ENCODE measurements at regions not wholly inside any gene's neighbourhood (a gene's known extent, or its start where the extent isn't known, plus 50 kb on each side); places are given as distances from the start of the nearest gene placed in this dataset.

DNA sequence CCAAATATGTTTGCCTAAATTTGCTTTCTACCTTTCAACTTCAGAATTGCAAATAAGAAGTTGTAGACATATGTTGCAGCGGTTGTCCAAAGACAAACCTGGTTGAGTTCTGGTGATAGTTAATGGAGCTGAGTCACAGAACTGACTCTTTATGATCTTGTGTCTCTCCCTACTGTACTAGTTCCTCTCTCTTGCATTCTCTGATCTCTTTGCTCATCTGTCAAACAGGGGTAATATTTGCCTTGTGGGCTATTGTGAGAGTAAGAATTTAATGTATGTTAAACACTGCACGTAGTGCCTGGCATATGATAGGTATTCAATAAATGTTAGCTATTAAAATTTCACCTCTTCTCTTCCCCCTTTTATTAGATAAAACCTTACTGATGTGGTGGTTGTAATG, 283.5 kb upstream of the RGS6 start:
- CTCF ChIA-PET = interaction anchor here (1.4 kb wide), 1 partner anchor 105 kb away, joined by 3 read pairs; no protein-coding TSS in a partner anchor
- no peak overlapping the region for H2AFZ ChIP-seq (ENCODE audit: low read depth, low read length)
- DNase-seq (ENCODE audit: low read depth, low spot score) (no peak), FAIRE-seq (no peak)
- TF ChIP-seq JUN (IDR thresholded peaks at IDR 0.05; ENCODE audit: borderline replicate concordance, insufficient read depth, insufficient read length, low read depth) (no peak), POLR2A (IDR thresholded peaks at IDR 0.05; ENCODE audit: low read depth, low read length) (no peak), FOS (IDR thresholded peaks at IDR 0.05; ENCODE audit: borderline replicate concordance, insufficient read depth, low read length) (no peak), POLR2AphosphoS5 (IDR thresholded peaks at IDR 0.05; ENCODE audit: insufficient read depth, low read depth, low read length) (no peak), GATA2 (IDR thresholded peaks at IDR 0.05; ENCODE audit: insufficient read depth, insufficient read length, low read depth, low read length) (no peak), EZH2 (IDR thresholded peaks at IDR 0.05; ENCODE audit: borderline replicate concordance, low read depth, low read length, severe bottlenecking) (no peak), MYC (IDR thresholded peaks at IDR 0.05; ENCODE audit: low read depth, low read length) (no peak)
- TF ChIP-seq, protein P1, sequence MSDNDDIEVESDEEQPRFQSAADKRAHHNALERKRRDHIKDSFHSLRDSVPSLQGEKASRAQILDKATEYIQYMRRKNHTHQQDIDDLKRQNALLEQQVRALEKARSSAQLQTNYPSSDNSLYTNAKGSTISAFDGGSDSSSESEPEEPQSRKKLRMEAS (IDR thresholded peaks at IDR 0.05; ENCODE audit: insufficient read depth, insufficient read length) = no peak
- TF ChIP-seq, protein P2, sequence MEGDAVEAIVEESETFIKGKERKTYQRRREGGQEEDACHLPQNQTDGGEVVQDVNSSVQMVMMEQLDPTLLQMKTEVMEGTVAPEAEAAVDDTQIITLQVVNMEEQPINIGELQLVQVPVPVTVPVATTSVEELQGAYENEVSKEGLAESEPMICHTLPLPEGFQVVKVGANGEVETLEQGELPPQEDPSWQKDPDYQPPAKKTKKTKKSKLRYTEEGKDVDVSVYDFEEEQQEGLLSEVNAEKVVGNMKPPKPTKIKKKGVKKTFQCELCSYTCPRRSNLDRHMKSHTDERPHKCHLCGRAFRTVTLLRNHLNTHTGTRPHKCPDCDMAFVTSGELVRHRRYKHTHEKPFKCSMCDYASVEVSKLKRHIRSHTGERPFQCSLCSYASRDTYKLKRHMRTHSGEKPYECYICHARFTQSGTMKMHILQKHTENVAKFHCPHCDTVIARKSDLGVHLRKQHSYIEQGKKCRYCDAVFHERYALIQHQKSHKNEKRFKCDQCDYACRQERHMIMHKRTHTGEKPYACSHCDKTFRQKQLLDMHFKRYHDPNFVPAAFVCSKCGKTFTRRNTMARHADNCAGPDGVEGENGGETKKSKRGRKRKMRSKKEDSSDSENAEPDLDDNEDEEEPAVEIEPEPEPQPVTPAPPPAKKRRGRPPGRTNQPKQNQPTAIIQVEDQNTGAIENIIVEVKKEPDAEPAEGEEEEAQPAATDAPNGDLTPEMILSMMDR (IDR thresholded peaks at IDR 0.05; ENCODE audit: extremely low read depth in 1 of 2, insufficient read depth in 1 of 2, low read depth in 1 of 2, low read length in 2 of 2) = no peak
- no peak overlapping the region for H3K4me2 ChIP-seq (ENCODE audit: insufficient read depth, low read length)
- no peaks in the 10 kb centered on the region for H3K36me3 ChIP-seq (ENCODE audit: control insufficient read depth in 2 of 2, extremely low read depth in 1 of 2, insufficient read depth in 2 of 2, low read length in 2 of 2)
- BruUV-seq (replicated peaks) = no TSS peak
- POLR2A ChIA-PET = no interaction called here
- no peak overlapping the region for H3K27ac ChIP-seq (ENCODE audit: insufficient read depth, low read depth, low read length)
- no peaks in the 10 kb centered on the region for H3K79me2 ChIP-seq (ENCODE audit: control insufficient read depth, insufficient read depth, low read length)
- peaks cover 23% of the 10 kb centered on the region for H3K4me1 ChIP-seq (ENCODE audit: control insufficient read depth, extremely low read depth, insufficient read depth, low read length)
- no peaks in the 10 kb centered on the region for H3K9me1 ChIP-seq (replicated peaks; ENCODE audit: control insufficient read depth, extremely low read depth, insufficient read depth, low read length)
- dilution Hi-C loops (cut with MboI; ENCODE audit: extremely low pct_ligation_motif_present, low sequenced_read_pairs) = no loop called here
- no peaks in the 10 kb centered on the region for H4K20me1 ChIP-seq (replicated peaks; ENCODE audit: control insufficient read depth, extremely low read depth, insufficient read depth, low read length)
- H3K27me3 ChIP-seq (ENCODE audit: control insufficient read depth in 2 of 2, insufficient read depth in 2 of 2, low read length in 2 of 2) = no peaks in the 10 kb centered on the region
- intact Hi-C loops (cut with micrococcal nuclease) = no loop called here
- no peak overlapping the region for H3K4me3 ChIP-seq (replicated peaks in 1 of 3; ENCODE audit: insufficient read depth in 1 of 3, low read depth in 1 of 3, low read length in 3 of 3)
- H3K9me3 ChIP-seq (replicated peaks; ENCODE audit: control insufficient read depth, insufficient read depth, low read length) = no peaks in the 10 kb centered on the region
- no peak overlapping the region for H3K9ac ChIP-seq (replicated peaks; ENCODE audit: extremely low read depth, insufficient read depth, low read length)
